Keratinocyte (primary cell): ENCODE measurements at regions not wholly inside any gene's neighbourhood (a gene's known extent, or its start where the extent isn't known, plus 50 kb on each side); places are given as distances from the start of the nearest gene placed in this dataset.

Experiments used
- DNase-seq: peaks from one replicate; pipeline ENCODE4 v3.0.0-alpha.2; 2011; ENCODE audit warnings: low read depth, missing footprints, low spot score
- FAIRE-seq: peaks from 2 replicates; lab custom pipeline; 2011; peaks lifted over from hg19 to GRCh38; lab: Jason Lieb, UNC
- H2AFZ ChIP-seq: 2 replicates; pipeline ENCODE4 v1.6.0; 2012; ENCODE audit warnings: low read length, control low read depth, inconsistent platforms; ENCODE audit not compliant: control insufficient read depth
- H3K27ac ChIP-seq: 2 replicates; pipeline ENCODE4 v1.5.1; 2011; ENCODE audit warnings: low read length; ENCODE audit not compliant: control insufficient read depth, insufficient read depth
- H3K27me3 ChIP-seq: 3 replicates; pipeline ENCODE4 v1.6.0; 2011; ENCODE audit warnings: low read length; ENCODE audit not compliant: control insufficient read depth, insufficient read depth; ENCODE audit errors: extremely low read depth
- H3K36me3 ChIP-seq, 2 experiments: 2 replicates in 1 of 2; 3 replicates in 1 of 2; pipeline ENCODE4 v1.5.1; 2011; ENCODE audit warnings: low read length in 2 of 2, mild to moderate bottlenecking in 1 of 2; ENCODE audit not compliant: control insufficient read depth in 2 of 2, insufficient read depth in 2 of 2; ENCODE audit errors: extremely low read depth in 1 of 2
- H3K4me1 ChIP-seq: 3 replicates; pipeline ENCODE4 v1.5.1; 2011; ENCODE audit warnings: low read length; ENCODE audit not compliant: control insufficient read depth, insufficient read depth; ENCODE audit errors: extremely low read depth
- H3K4me2 ChIP-seq: 3 replicates; pipeline ENCODE4 v1.6.0; 2011; ENCODE audit warnings: low read depth, low read length; ENCODE audit not compliant: control insufficient read depth, insufficient read depth; ENCODE audit errors: extremely low read depth
- H3K4me3 ChIP-seq, 3 experiments: fragments of 200-600 bp in 1 of 3; sonication (generic) in 1 of 3; 2 replicates in 2 of 3; 3 replicates in 1 of 3; pipeline ENCODE4 v1.5.1; 2011 to 2016; ENCODE audit warnings: low read length in 3 of 3, mild to moderate bottlenecking in 3 of 3, control low read depth in 2 of 3, inconsistent platforms in 1 of 3, low read depth in 1 of 3, mixed read lengths in 1 of 3, mixed run types in 1 of 3, moderate library complexity in 1 of 3; ENCODE audit not compliant: control insufficient read depth in 2 of 3, insufficient read depth in 2 of 3; ENCODE audit errors: extremely low read depth in 1 of 3
- H3K79me2 ChIP-seq: 2 replicates; pipeline ENCODE4 v1.6.0; 2012; ENCODE audit warnings: low read length; ENCODE audit not compliant: control insufficient read depth, insufficient read depth
- H3K9ac ChIP-seq: 3 replicates; pipeline ENCODE4 v1.6.0; 2011; ENCODE audit warnings: low read length; ENCODE audit not compliant: control insufficient read depth, insufficient read depth; ENCODE audit errors: extremely low read depth
- H3K9me1 ChIP-seq: 3 replicates; pipeline ENCODE4 v1.6.0; 2011; ENCODE audit warnings: low read length; ENCODE audit not compliant: control insufficient read depth, insufficient read depth; ENCODE audit errors: extremely low read depth
- H3K9me3 ChIP-seq: 2 replicates; pipeline ENCODE4 v1.5.1; 2012; ENCODE audit warnings: low read depth, low read length; ENCODE audit not compliant: control insufficient read depth
- H4K20me1 ChIP-seq: 3 replicates; pipeline ENCODE4 v1.6.0; 2011; ENCODE audit warnings: low read length; ENCODE audit not compliant: control insufficient read depth, insufficient read depth; ENCODE audit errors: extremely low read depth
- CTCF ChIP-seq, 3 experiments: IDR thresholded peaks in 1 of 3; conservative IDR thresholded peaks in 1 of 3; optimal IDR thresholded peaks in 1 of 3; 2 replicates in 2 of 3; 3 replicates in 1 of 3; pipeline versions ENCODE3 to v1.5.1; 2011; ENCODE audit warnings: low read length in 3 of 3, mild to moderate bottlenecking in 3 of 3, moderate library complexity in 2 of 3, control low read depth in 1 of 3, inconsistent platforms in 1 of 3; ENCODE audit not compliant: insufficient read depth in 2 of 3; ENCODE audit errors: extremely low read depth in 1 of 3
- EZH2 ChIP-seq: IDR thresholded peaks from one replicate; pipeline ENCODE4 v1.6.1; 2012; ENCODE audit warnings: inconsistent platforms, mild to moderate bottlenecking, low read length, moderate library complexity
- dilution Hi-C: fragments of 300-500 bp; cut with MboI; formaldehyde crosslinking; loops from one replicate; pipeline ENCODE4 v1.7.0; 2020; ENCODE audit warnings: low sequenced_read_pairs; ENCODE audit not compliant: extremely low pct_ligation_motif_present

- no peaks in the 10 kb centered on the region for H3K36me3 ChIP-seq
- DNase-seq = no peak
- no peak overlapping the region for H3K4me3 ChIP-seq
- no peaks in the 10 kb centered on the region for H3K27me3 ChIP-seq
- no peaks in the 10 kb centered on the region for H3K9me3 ChIP-seq
- no peak overlapping the region for H3K27ac ChIP-seq
- dilution Hi-C loops = no loop called here
- no peaks in the 10 kb centered on the region for H3K4me1 ChIP-seq
- TF ChIP-seq EZH2 = no peak
- no peak for TF ChIP-seq CTCF (optimal IDR thresholded peaks at IDR 0.05 in 1 of 3, IDR thresholded peaks at IDR 0.05 in 1 of 3, conservative IDR thresholded peaks at IDR 0.05 in 1 of 3; ENCODE audit: extremely low read depth in 1 of 3, insufficient read depth in 2 of 3, low read length in 3 of 3)
- no peak overlapping the region for H3K4me2 ChIP-seq
- no peak for FAIRE-seq
- no peaks in the 10 kb centered on the region for H3K9me1 ChIP-seq
- H3K79me2 ChIP-seq = no peaks in the 10 kb centered on the region
- no peaks in the 10 kb centered on the region for H4K20me1 ChIP-seq
- H2AFZ ChIP-seq = no peak overlapping the region
- no peak overlapping the region for H3K9ac ChIP-seq
These were observed 398.4 kb upstream of the ID4 start for GRCh38 chr6:19438566-19439353.

GRCh38 chr6:19440531-19440930, 396.6 kb upstream of the ID4 start:
- no peaks in the 10 kb centered on the region for H3K9me3 ChIP-seq
- no peak overlapping the region for H3K9ac ChIP-seq
- H3K4me1 ChIP-seq = no peaks in the 10 kb centered on the region
- FAIRE-seq (no peak), DNase-seq (no peak)
- H3K79me2 ChIP-seq = no peaks in the 10 kb centered on the region
- no peaks in the 10 kb centered on the region for H4K20me1 ChIP-seq
- no peaks in the 10 kb centered on the region for H3K27me3 ChIP-seq
- no peak overlapping the region for H3K4me3 ChIP-seq
- no peaks in the 10 kb centered on the region for H3K36me3 ChIP-seq
- H3K9me1 ChIP-seq = no peaks in the 10 kb centered on the region
- TF ChIP-seq EZH2 (no peak), CTCF (optimal IDR thresholded peaks at IDR 0.05 in 1 of 3, IDR thresholded peaks at IDR 0.05 in 1 of 3, conservative IDR thresholded peaks at IDR 0.05 in 1 of 3; ENCODE audit: extremely low read depth in 1 of 3, insufficient read depth in 2 of 3, low read length in 3 of 3) (no peak)
- H3K27ac ChIP-seq = no peak overlapping the region
- H2AFZ ChIP-seq = no peak overlapping the region
- H3K4me2 ChIP-seq = no peak overlapping the region
- dilution Hi-C loops = no loop called here
